ENCODE measurements at regions not wholly inside any gene's neighbourhood (a gene's known extent, or its start where the extent isn't known, plus 50 kb on each side); places are given as distances from the start of the nearest gene placed in this dataset.

GRCh38 chr5:153891394-153891793, 147.3 kb downstream of the FAM114A2 start:
- TF ChIP-seq POLR2A (IDR thresholded peaks at IDR 0.05), result no peak
- no peak for TF ChIP-seq CTCF (IDR thresholded peaks at IDR 0.05)

Measured in testis (tissue), 2 donors.